ENCODE measurements at regions not wholly inside any gene's neighbourhood (a gene's known extent, or its start where the extent isn't known, plus 50 kb on each side); places are given as distances from the start of the nearest gene placed in this dataset.

DNA sequence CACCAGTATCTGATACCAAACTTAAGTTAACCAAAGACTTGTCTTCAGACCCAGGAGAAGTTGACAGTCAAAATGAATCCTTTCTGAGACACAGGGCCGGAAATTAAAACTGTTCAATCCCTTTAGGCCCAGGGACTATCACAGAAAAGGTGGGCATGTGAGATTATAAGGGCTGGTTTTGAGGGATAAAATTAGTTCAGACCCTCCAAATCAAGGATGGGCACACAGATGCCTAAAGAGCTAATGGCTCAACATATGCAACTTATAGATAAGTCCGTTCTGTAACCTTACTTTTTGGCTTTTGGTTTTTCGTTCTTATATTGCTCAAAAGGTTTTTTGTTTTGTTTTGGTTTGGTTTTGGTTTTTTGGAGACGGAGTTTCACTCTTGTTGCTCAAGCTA is 129.6 kb upstream of the ABCA1 start:
- H3K9me3 Mint-ChIP-seq (ENCODE audit: unreplicated experiment), result no peaks in the 10 kb centered on the region
- H3K4me3 Mint-ChIP-seq (ENCODE audit: unreplicated experiment), result no peak overlapping the region
- no peaks in the 10 kb centered on the region for H3K27me3 Mint-ChIP-seq (ENCODE audit: insufficient read depth, unreplicated experiment)
- POLR2A ChIA-PET, result no interaction called here
- H3K27ac Mint-ChIP-seq (ENCODE audit: low read depth, unreplicated experiment), result no peak overlapping the region
- CTCF ChIA-PET, result no interaction called here
- no peak for DNase-seq (ENCODE audit: unreplicated experiment)
- no TSS peak for BruUV-seq (replicated peaks)
- peaks cover 26% of the 10 kb centered on the region for H3K4me1 Mint-ChIP-seq (ENCODE audit: insufficient read depth, unreplicated experiment)
- intact Hi-C loops (cut with micrococcal nuclease), result no loop called here
- TF ChIP-seq, protein P1, sequence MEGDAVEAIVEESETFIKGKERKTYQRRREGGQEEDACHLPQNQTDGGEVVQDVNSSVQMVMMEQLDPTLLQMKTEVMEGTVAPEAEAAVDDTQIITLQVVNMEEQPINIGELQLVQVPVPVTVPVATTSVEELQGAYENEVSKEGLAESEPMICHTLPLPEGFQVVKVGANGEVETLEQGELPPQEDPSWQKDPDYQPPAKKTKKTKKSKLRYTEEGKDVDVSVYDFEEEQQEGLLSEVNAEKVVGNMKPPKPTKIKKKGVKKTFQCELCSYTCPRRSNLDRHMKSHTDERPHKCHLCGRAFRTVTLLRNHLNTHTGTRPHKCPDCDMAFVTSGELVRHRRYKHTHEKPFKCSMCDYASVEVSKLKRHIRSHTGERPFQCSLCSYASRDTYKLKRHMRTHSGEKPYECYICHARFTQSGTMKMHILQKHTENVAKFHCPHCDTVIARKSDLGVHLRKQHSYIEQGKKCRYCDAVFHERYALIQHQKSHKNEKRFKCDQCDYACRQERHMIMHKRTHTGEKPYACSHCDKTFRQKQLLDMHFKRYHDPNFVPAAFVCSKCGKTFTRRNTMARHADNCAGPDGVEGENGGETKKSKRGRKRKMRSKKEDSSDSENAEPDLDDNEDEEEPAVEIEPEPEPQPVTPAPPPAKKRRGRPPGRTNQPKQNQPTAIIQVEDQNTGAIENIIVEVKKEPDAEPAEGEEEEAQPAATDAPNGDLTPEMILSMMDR (IDR thresholded peaks at IDR 0.05; ENCODE audit: unreplicated experiment), result no peak
- H3K36me3 Mint-ChIP-seq (ENCODE audit: insufficient read depth, unreplicated experiment), result no peaks in the 10 kb centered on the region

DNA sequence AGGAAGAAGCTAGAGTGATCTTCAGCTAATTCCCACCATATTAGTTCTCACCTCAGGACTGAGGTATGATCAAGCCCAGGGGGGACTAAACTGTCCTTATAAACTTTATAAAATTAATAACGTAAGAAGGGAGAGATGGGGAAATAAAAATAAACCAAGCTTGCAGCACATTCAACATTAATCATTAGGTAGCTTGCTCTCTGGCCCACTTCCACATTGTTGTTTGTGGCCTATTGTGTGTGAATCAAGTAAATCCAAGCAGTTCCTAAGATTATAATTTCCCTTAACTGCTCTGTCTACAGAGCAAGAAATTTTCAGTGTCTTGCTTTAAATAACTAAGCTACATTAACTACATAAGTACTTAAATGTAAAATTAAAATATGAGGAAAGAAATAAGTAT is 131.3 kb upstream of the ABCA1 start:
- TF ChIP-seq, protein P1 (IDR thresholded peaks at IDR 0.05; ENCODE audit: unreplicated experiment), result no peak
- Mint-ChIP-seq H3K4me3 (ENCODE audit: unreplicated experiment) (no peak overlapping the region), H3K9me3 (ENCODE audit: unreplicated experiment) (no peaks in the 10 kb centered on the region), H3K36me3 (ENCODE audit: insufficient read depth, unreplicated experiment) (no peaks in the 10 kb centered on the region), H3K27ac (ENCODE audit: low read depth, unreplicated experiment) (no peak overlapping the region), H3K27me3 (ENCODE audit: insufficient read depth, unreplicated experiment) (no peaks in the 10 kb centered on the region), H3K4me1 (ENCODE audit: insufficient read depth, unreplicated experiment) (peaks cover 18% of the 10 kb centered on the region)
- intact Hi-C loops (cut with micrococcal nuclease), result no loop called here
- ChIA-PET POLR2A (interaction anchor here (0.7 to 1.4 kb wide), 2 partner anchors 132 to 311 kb away, joined by 3 read pairs; no protein-coding TSS in a partner anchor), CTCF (interaction anchor here (0.7 kb wide), 1 partner anchor 14 kb away, joined by 4 read pairs; no protein-coding TSS in a partner anchor)
- peak; percentile 22 for DNase-seq (ENCODE audit: unreplicated experiment)
- no TSS peak for BruUV-seq (replicated peaks)

DNA sequence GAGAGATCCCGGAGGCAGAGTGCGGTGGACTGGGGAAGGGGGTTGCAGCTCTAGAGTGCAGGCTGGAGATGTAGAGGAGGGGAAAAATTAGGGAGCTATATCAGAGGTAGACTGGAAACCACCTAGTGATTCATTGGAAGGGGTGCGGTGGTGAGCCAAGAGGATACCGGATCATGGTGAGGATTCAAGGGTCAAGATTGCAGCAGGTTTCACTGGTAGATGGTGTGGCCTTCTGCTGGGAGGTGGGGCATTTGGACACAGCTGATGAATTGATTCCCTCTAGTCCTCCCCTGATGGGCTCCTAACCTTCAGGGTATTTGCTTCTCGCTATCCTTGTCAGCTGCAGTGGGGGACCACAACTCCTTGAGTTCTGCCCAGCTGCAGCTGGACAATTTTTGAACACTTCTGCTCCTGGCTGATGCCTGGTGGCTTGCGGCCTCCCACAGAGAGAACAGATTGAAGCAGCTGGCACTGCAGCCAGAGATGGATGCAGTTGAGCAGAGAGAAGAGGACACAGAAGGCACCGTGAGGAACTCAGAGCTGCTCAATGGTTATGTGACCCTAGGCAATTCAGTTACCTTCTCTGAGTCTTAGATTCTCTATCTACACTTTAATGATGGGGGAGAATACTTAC is 134.4 kb upstream of the ABCA1 start:
- intact Hi-C loops (cut with micrococcal nuclease), result loop anchor here (5.0 to 10.0 kb wide), 2 partner anchors 68 to 95 kb away; no protein-coding TSS in a partner anchor
- no peak for DNase-seq (ENCODE audit: unreplicated experiment)
- TF ChIP-seq, protein P1 (IDR thresholded peaks at IDR 0.05; ENCODE audit: unreplicated experiment), result no peak
- ChIA-PET CTCF (interaction anchor here (0.6 to 1.6 kb wide), 4 partner anchors 9 to 355 kb away, joined by 3 to 5 read pairs (median 3); no protein-coding TSS in a partner anchor), POLR2A (interaction anchor here (0.9 to 1.0 kb wide), 2 partner anchors 14 to 29 kb away, joined by 3 to 4 read pairs; no protein-coding TSS in a partner anchor)
- H3K27ac Mint-ChIP-seq (ENCODE audit: low read depth, unreplicated experiment), result peak overlapping the region; percentile 35
- no peaks in the 10 kb centered on the region for H3K36me3 Mint-ChIP-seq (ENCODE audit: insufficient read depth, unreplicated experiment)
- no peak overlapping the region for H3K4me3 Mint-ChIP-seq (ENCODE audit: unreplicated experiment)
- no peaks in the 10 kb centered on the region for H3K9me3 Mint-ChIP-seq (ENCODE audit: unreplicated experiment)
- BruUV-seq (replicated peaks), result no TSS peak
- no peaks in the 10 kb centered on the region for H3K27me3 Mint-ChIP-seq (ENCODE audit: insufficient read depth, unreplicated experiment)
- H3K4me1 Mint-ChIP-seq (ENCODE audit: insufficient read depth, unreplicated experiment), result peaks cover 16% of the 10 kb centered on the region

DNA sequence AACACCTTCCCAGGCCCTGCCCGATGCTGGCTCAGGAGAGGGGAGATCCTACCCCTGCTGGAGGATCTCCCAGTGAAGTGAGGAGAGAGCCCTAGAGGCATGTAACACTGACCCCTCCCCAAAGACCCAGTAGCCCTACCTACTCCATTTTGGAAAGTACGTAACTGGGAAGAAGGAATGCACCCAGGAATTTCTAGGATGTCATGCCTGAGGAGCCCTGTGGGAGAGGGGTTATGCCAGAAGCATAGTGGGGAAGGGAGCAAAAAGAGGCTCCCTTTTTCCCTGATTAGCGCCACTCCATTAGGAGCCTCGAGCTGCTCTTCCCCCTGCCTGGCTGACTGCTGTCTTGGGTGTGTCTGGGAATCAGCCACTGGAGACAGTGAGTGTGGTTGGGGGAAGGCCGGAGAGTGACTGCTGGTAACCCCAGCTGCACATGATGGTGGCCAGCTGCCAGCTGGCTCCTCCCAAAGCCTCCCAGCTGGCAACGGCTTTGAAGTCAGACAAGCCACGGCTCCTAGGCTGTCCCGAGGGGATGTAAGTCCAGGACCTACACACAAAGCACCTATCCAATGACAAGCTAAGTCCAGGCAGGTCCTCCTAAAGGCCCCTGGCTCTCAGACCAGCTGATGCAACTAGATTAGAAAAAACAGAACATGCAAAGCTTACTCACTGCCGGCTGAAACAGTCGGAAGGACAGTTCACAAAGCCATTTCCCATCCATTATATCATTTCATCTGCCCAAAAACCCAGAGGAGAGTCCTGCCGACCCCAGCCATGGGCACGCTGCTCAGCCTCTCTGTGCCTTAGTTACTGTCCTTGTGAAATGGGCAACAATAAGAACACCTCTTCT is 136.5 kb upstream of the ABCA1 start:
- CTCF ChIA-PET, result interaction anchor here (0.5 to 2.7 kb wide), 12 partner anchors 10 to 422 kb away, joined by 3 to 10 read pairs (median 4); no protein-coding TSS in a partner anchor
- peak overlapping the region; percentile 47 for H3K4me3 Mint-ChIP-seq (ENCODE audit: unreplicated experiment)

More for the DNA sequence above, 136.5 kb upstream of the ABCA1 start:
- intact Hi-C loops (cut with micrococcal nuclease), result loop anchor here (1.0 to 10.0 kb wide), 5 partner anchors 11 to 202 kb away; no protein-coding TSS in a partner anchor
- no TSS peak for BruUV-seq (replicated peaks)
- H3K27ac Mint-ChIP-seq (ENCODE audit: low read depth, unreplicated experiment), result peak overlapping the region; percentile 92
- H3K4me1 Mint-ChIP-seq (ENCODE audit: insufficient read depth, unreplicated experiment), result peaks cover 16% of the 10 kb centered on the region
- POLR2A ChIA-PET, result interaction anchor here (0.6 to 3.3 kb wide), 25 partner anchors 8 to 317 kb away, joined by 3 to 39 read pairs (median 4); partner anchors contain the start of gene NIPSNAP3A
- no peaks in the 10 kb centered on the region for H3K27me3 Mint-ChIP-seq (ENCODE audit: insufficient read depth, unreplicated experiment)
- H3K36me3 Mint-ChIP-seq (ENCODE audit: insufficient read depth, unreplicated experiment), result no peaks in the 10 kb centered on the region
- no peaks in the 10 kb centered on the region for H3K9me3 Mint-ChIP-seq (ENCODE audit: unreplicated experiment)
- TF ChIP-seq, protein P1 (IDR thresholded peaks at IDR 0.05; ENCODE audit: unreplicated experiment), result no peak
- DNase-seq (ENCODE audit: unreplicated experiment), result peak; percentile 97

All from MCF 10A (cell line).